OCI-LY1 (cell line): ENCODE measurements at regions not wholly inside any gene's neighbourhood (a gene's known extent, or its start where the extent isn't known, plus 50 kb on each side); places are given as distances from the start of the nearest gene placed in this dataset.

ENCODE experiments used
- H2AFZ ChIP-seq: fragments of 200-600 bp; sonication (generic), shearing (Covaris generic); 2 replicates; pipeline ENCODE4 v1.6.0; 2014; ENCODE audit warnings: antibody characterized with exemption, mild to moderate bottlenecking, low read length
- H3F3A ChIP-seq: fragments of 200-600 bp; sonication (generic), shearing (Covaris generic); 2 replicates; pipeline ENCODE4 v1.6.0; 2014; ENCODE audit warnings: mild to moderate bottlenecking, antibody characterized with exemption, low read length, moderate library complexity; ENCODE audit not compliant: insufficient read depth
- H3K27ac ChIP-seq: fragments of 200-600 bp; sonication (generic); 2 replicates; pipeline ENCODE4 v1.5.1; 2014; ENCODE audit warnings: low read length, mixed run types, mild to moderate bottlenecking, low read depth; ENCODE audit not compliant: poor library complexity, severe bottlenecking
- H3K27me3 ChIP-seq: fragments of 200-600 bp; sonication (generic); 2 replicates; pipeline ENCODE4 v1.6.0; 2014; ENCODE audit warnings: antibody characterized with exemption, mild to moderate bottlenecking, low read length, moderate library complexity; ENCODE audit not compliant: insufficient read depth
- H3K36me3 ChIP-seq: fragments of 200-600 bp; sonication (generic); 2 replicates; pipeline ENCODE4 v1.6.1; 2014; ENCODE audit warnings: mild to moderate bottlenecking, antibody characterized with exemption, low read length, moderate library complexity, mixed read lengths; ENCODE audit not compliant: insufficient read depth
- H3K4me1 ChIP-seq: fragments of 200-600 bp; sonication (generic); 2 replicates; pipeline ENCODE4 v1.5.1; 2014; ENCODE audit warnings: mild to moderate bottlenecking, low read length, moderate library complexity; ENCODE audit not compliant: insufficient read depth, severe bottlenecking
- H3K4me2 ChIP-seq: fragments of 200-600 bp; sonication (generic), shearing (Covaris generic); 2 replicates; pipeline ENCODE4 v1.6.1; 2014; ENCODE audit warnings: low read length
- H3K4me3 ChIP-seq: fragments of 200-600 bp; sonication (generic); 2 replicates; pipeline ENCODE4 v1.5.1; 2014; ENCODE audit warnings: low read length, low read depth, mild to moderate bottlenecking, mixed read lengths; ENCODE audit not compliant: poor library complexity, severe bottlenecking
- H3K79me2 ChIP-seq: fragments of 200-600 bp; shearing (Covaris generic); 2 replicates; pipeline ENCODE4 v1.6.1; 2016; ENCODE audit warnings: mixed run types, low read length, mixed read lengths; ENCODE audit not compliant: insufficient read depth
- H3K9ac ChIP-seq: fragments of 200-600 bp; sonication (generic), shearing (Covaris generic); 2 replicates; pipeline ENCODE4 v1.6.1; 2014; ENCODE audit warnings: mild to moderate bottlenecking, low read length, mixed read lengths
- H3K9me2 ChIP-seq: fragments of 200-600 bp; sonication (generic), shearing (Covaris generic); 2 replicates; pipeline ENCODE4 v1.6.1; 2014; ENCODE audit warnings: low read depth, mild to moderate bottlenecking, low read length, mixed read lengths
- H3K9me3 ChIP-seq: fragments of 200-600 bp; shearing (Covaris generic); 2 replicates; pipeline ENCODE4 v1.6.1; 2014; ENCODE audit warnings: low read length, mixed read lengths
- H4K20me1 ChIP-seq: fragments of 200-600 bp; sonication (generic), shearing (Covaris generic); 2 replicates; pipeline ENCODE4 v1.6.0; 2016; ENCODE audit warnings: mild to moderate bottlenecking, low read length; ENCODE audit not compliant: insufficient read depth
- EZH2 ChIP-seq: fragments of 200-600 bp; sonication (generic), shearing (Covaris generic); IDR thresholded peaks from 2 replicates; pipeline ENCODE4 v1.8.0; 2017; ENCODE audit warnings: borderline replicate concordance, mixed run types, mild to moderate bottlenecking, antibody characterized with exemption, low read length, moderate library complexity, mixed read lengths
- TF ChIP-seq, protein P1 (sequence below): fragments of 200-600 bp; sonication (generic), shearing (Covaris generic); IDR thresholded peaks from 2 replicates; pipeline ENCODE4 v1.5.1; 2017; ENCODE audit warnings: mild to moderate bottlenecking, antibody characterized with exemption, low read length, moderate library complexity, mixed read lengths

DNA sequence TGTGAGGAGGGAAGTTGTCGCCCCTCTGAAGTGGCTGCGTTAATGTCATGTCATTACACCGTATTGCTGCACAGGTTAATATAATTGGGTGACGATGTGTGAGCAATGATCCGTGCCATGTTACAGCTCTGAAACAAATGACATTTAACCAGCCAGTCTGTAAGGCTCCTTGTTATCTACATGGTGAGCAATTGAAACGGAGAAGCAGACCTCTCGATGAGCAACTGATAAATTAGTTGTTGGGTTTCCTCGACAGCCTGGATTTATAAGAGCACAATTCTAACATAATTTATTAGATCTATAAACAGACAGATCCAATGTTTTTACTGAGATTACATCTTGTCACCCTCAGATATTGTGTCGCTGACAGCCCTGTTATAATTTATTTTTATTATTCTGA is 49.9 kb upstream of the MAFB start:
- no peak overlapping the region for H3K4me2 ChIP-seq

DNA sequence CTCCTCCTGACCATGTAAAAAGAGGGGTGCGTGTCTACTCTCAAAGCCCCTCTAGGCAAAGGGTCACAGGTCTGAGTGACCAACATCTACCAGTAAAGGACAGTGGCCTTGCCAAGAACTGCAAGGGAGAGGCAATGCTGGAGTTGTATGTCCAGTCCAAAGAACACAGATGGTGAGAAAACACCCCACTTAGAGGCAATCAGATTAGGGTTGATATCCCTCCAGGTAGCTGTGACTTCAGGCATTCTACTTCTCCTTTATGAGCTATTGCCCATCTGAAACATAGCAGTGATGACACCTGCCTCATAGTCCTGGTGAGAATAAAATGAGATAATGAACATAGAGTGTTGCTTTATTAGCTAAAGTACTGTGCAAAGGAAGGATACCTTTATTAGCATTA is 50.8 kb upstream of the MAFB start:
- no peaks in the 10 kb centered on the region for H3K9me3 ChIP-seq
- H3K79me2 ChIP-seq: no peaks in the 10 kb centered on the region
- H3K4me3 ChIP-seq: no peak overlapping the region
- no peaks in the 10 kb centered on the region for H3K9me2 ChIP-seq
- no peaks in the 10 kb centered on the region for H4K20me1 ChIP-seq
- no peak for TF ChIP-seq EZH2
- TF ChIP-seq, protein P1, sequence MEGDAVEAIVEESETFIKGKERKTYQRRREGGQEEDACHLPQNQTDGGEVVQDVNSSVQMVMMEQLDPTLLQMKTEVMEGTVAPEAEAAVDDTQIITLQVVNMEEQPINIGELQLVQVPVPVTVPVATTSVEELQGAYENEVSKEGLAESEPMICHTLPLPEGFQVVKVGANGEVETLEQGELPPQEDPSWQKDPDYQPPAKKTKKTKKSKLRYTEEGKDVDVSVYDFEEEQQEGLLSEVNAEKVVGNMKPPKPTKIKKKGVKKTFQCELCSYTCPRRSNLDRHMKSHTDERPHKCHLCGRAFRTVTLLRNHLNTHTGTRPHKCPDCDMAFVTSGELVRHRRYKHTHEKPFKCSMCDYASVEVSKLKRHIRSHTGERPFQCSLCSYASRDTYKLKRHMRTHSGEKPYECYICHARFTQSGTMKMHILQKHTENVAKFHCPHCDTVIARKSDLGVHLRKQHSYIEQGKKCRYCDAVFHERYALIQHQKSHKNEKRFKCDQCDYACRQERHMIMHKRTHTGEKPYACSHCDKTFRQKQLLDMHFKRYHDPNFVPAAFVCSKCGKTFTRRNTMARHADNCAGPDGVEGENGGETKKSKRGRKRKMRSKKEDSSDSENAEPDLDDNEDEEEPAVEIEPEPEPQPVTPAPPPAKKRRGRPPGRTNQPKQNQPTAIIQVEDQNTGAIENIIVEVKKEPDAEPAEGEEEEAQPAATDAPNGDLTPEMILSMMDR: no peak
- H3K27ac ChIP-seq: no peak overlapping the region
- peaks cover 36% of the 10 kb centered on the region for H3K4me1 ChIP-seq
- H3K4me2 ChIP-seq: no peak overlapping the region
- H2AFZ ChIP-seq: no peak overlapping the region
- no peak overlapping the region for H3K9ac ChIP-seq
- H3F3A ChIP-seq: no peaks in the 10 kb centered on the region
- no peaks in the 10 kb centered on the region for H3K36me3 ChIP-seq
- no peaks in the 10 kb centered on the region for H3K27me3 ChIP-seq

More for the DNA sequence above, 49.9 kb upstream of the MAFB start:
- TF ChIP-seq, protein P1: no peak
- Histone ChIP-seq H3K27me3 (no peaks in the 10 kb centered on the region), H3K9ac (no peak overlapping the region), H3K4me1 (peaks cover 27% of the 10 kb centered on the region), H3K27ac (no peak overlapping the region), H3K79me2 (no peaks in the 10 kb centered on the region), H3K9me3 (no peaks in the 10 kb centered on the region), H3K4me3 (no peak overlapping the region), H2AFZ (no peak overlapping the region), H3F3A (no peaks in the 10 kb centered on the region), H3K9me2 (no peaks in the 10 kb centered on the region), H3K36me3 (no peaks in the 10 kb centered on the region), H4K20me1 (no peaks in the 10 kb centered on the region)

DNA sequence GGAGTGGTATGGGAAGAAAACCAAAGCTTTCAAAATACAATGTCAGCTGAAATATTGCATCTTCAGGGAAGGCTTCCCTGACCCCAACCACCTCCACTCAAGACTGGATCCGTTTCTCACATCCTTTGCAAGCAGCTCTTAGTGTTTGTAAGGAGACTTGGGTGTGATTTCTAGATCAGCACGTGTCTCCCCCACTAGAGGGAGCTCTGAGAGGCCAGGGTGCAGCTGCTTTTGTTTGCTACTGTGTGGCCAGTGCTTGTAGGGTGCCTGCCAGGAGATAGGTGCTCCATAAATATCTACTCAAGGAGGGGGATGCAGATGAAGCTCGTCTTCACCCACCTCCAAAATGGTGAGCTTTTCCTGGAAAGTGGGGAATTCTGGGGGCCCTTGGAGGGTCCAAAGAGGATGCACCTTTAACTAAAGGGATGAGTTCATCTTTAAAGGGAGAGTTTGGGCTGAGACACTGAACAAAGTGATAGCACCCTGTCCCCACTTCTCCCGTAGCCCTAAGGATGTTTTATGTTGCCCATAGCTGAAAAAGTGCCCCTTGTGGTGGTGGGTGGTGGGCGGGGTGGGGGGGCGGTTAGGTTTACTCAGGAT is 52.6 kb upstream of the MAFB start:
- Histone ChIP-seq H3K9ac (peak overlapping the region; percentile 56; the same call in 1 of the 2 replicates), H3K9me3 (no peaks in the 10 kb centered on the region), H2AFZ (no peak overlapping the region), H3F3A (no peaks in the 10 kb centered on the region), H3K27ac (peak overlapping the region; percentile 95), H3K4me2 (peak overlapping the region; percentile 57), H4K20me1 (no peaks in the 10 kb centered on the region), H3K79me2 (no peaks in the 10 kb centered on the region), H3K9me2 (no peaks in the 10 kb centered on the region), H3K27me3 (no peaks in the 10 kb centered on the region), H3K36me3 (no peaks in the 10 kb centered on the region), H3K4me1 (peaks cover 54% of the 10 kb centered on the region), H3K4me3 (peak overlapping the region; percentile 47)
- TF ChIP-seq EZH2: no peak
- TF ChIP-seq, protein P1: peak; percentile 97
